ENCODE measurements at regions not wholly inside any gene's neighbourhood (a gene's known extent, or its start where the extent isn't known, plus 50 kb on each side); places are given as distances from the start of the nearest gene placed in this dataset.
"Not testable (repeated sequence)": the region's sequence is repeated elsewhere in the genome, so short reads cannot be mapped to it uniquely, and the experiment has no call there.

- DNase-seq, result peak in 1 of 2 donors; percentile 57
- Histone ChIP-seq H3K27ac (peak overlapping the region; percentile 96), H3K4me1 (peaks cover 72% of the 10 kb centered on the region), H3K9me3 (no peaks in the 10 kb centered on the region), H3K36me3 (ENCODE audit: insufficient read depth in 1 of 2, low read depth in 1 of 2) (no peaks in the 10 kb centered on the region), H3K4me3 (no peak overlapping the region), H3K27me3 (ENCODE audit: insufficient read depth in 3 of 3, low read length in 2 of 3) (no peaks in the 10 kb centered on the region)
- TF ChIP-seq, protein P1, sequence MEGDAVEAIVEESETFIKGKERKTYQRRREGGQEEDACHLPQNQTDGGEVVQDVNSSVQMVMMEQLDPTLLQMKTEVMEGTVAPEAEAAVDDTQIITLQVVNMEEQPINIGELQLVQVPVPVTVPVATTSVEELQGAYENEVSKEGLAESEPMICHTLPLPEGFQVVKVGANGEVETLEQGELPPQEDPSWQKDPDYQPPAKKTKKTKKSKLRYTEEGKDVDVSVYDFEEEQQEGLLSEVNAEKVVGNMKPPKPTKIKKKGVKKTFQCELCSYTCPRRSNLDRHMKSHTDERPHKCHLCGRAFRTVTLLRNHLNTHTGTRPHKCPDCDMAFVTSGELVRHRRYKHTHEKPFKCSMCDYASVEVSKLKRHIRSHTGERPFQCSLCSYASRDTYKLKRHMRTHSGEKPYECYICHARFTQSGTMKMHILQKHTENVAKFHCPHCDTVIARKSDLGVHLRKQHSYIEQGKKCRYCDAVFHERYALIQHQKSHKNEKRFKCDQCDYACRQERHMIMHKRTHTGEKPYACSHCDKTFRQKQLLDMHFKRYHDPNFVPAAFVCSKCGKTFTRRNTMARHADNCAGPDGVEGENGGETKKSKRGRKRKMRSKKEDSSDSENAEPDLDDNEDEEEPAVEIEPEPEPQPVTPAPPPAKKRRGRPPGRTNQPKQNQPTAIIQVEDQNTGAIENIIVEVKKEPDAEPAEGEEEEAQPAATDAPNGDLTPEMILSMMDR (IDR thresholded peaks at IDR 0.05), result no peak
- ATAC-seq, result no peak
- intact Hi-C loops (cut with DNase I), result no loop called here
- 27 to 49% (median 36%) methylated on average over 10 of the region's 10 CpGs for WGBS, 3 donors
Observed at GRCh38 chr20:23141450-23142161, 55.5 kb upstream of the CD93 start.

GRCh38 chr20:23140991-23141390, 54.9 kb upstream of the CD93 start:
- peaks cover 74% of the 10 kb centered on the region for H3K4me1 ChIP-seq
- ATAC-seq (no peak), DNase-seq (peak in 1 of 2 donors; percentile 52)
- TF ChIP-seq, protein P1 (IDR thresholded peaks at IDR 0.05), result no peak
- H3K27me3 ChIP-seq (ENCODE audit: insufficient read depth in 3 of 3, low read length in 2 of 3), result no peaks in the 10 kb centered on the region
- intact Hi-C loops (cut with DNase I), result no loop called here
- H3K9me3 ChIP-seq, result no peaks in the 10 kb centered on the region
- WGBS, 3 donors, result 75 to 83% (median 78%) methylated on average over 5 of the region's 5 CpGs
- H3K27ac ChIP-seq, result peak overlapping the region; percentile 96
- no peaks in the 10 kb centered on the region for H3K36me3 ChIP-seq (ENCODE audit: insufficient read depth in 1 of 2, low read depth in 1 of 2)
- H3K4me3 ChIP-seq, result no peak overlapping the region

DNA sequence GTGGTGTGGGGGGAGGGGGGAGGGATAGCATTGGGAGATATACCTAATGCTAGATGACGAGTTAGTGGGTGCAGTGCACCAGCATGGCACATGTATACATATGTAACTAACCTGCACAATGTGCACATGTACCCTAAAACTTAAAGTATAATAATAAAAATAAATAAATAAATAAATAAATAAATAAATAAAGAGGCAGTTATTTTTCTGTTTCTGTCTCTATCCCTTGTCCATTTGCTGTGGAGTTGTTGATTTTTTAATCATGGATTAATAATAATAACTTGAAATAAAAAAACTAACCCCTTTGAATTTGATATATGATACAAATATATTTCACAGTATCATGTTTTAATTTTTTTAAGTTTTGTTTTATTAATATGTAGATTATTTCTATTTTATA, 53.9 kb upstream of the CD93 start:
- WGBS, 3 donors, result 50 to 64% methylated on average over 1 of the region's 1 CpG; no CpG with 5 or more reads in 1 of the 3 donors
- H3K4me1 ChIP-seq, result peaks cover 71% of the 10 kb centered on the region
- peak overlapping the region; percentile 96 for H3K27ac ChIP-seq

GRCh38 chr20:23139524-23139923, 53.4 kb upstream of the CD93 start:
- H3K27ac ChIP-seq, result peak overlapping the region; percentile 54
- no peaks in the 10 kb centered on the region for H3K36me3 ChIP-seq (ENCODE audit: insufficient read depth in 1 of 2, low read depth in 1 of 2)
- ATAC-seq (no peak), DNase-seq (peak in 1 of 2 donors; percentile 20)
- intact Hi-C loops (cut with DNase I), result loop anchor here in 1 of 2 donors (5.0 kb wide), 1 partner anchor 273 kb away; no protein-coding TSS in a partner anchor
- peaks cover 67% of the 10 kb centered on the region for H3K4me1 ChIP-seq
- H3K4me3 ChIP-seq, result no peak overlapping the region
- no peaks in the 10 kb centered on the region for H3K9me3 ChIP-seq
- TF ChIP-seq, protein P1 (IDR thresholded peaks at IDR 0.05), result no peak
- H3K27me3 ChIP-seq (ENCODE audit: insufficient read depth in 3 of 3, low read length in 2 of 3), result no peaks in the 10 kb centered on the region
- 69 to 82% (median 76%) methylated on average over 8 of the region's 8 CpGs for WGBS, 3 donors

More for the DNA sequence above, 53.9 kb upstream of the CD93 start:
- H3K4me3 ChIP-seq; H3K27me3 ChIP-seq (ENCODE audit: insufficient read depth in 3 of 3, low read length in 2 of 3); DNase-seq; H3K36me3 ChIP-seq (ENCODE audit: insufficient read depth in 1 of 2, low read depth in 1 of 2); H3K9me3 ChIP-seq; ATAC-seq: not testable (repeated sequence)
- intact Hi-C loops (cut with DNase I), result loop anchor here in 1 of 2 donors (5.0 kb wide), 1 partner anchor 272 kb away; no protein-coding TSS in a partner anchor

DNA sequence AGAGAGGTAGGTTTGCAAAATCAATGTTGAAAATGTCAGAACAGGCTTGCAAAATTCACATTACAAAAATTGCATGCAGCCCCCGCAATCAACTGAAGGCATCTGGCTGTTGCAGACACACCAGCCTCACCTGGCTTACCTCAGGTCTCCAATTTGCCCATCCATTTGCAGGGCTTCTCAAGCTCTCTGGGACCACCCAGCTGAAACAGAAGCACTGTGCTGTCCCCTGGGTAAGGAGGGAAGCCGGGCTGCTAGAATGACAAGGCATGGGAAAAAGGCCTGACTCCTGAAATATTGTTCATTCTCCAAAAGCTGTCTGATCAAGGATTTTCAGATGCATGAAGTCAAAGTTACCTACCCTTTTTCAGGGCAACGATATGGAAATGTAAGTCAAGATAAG, 52.6 kb upstream of the CD93 start:
- DNase-seq, result no peak
- 76 to 89% (median 79%) methylated on average over 3 of the region's 3 CpGs for WGBS, 3 donors

More for the DNA sequence above, 52.6 kb upstream of the CD93 start:
- H3K27me3 ChIP-seq (ENCODE audit: insufficient read depth in 3 of 3, low read length in 2 of 3), result no peaks in the 10 kb centered on the region
- H3K9me3 ChIP-seq, result no peaks in the 10 kb centered on the region
- TF ChIP-seq, protein P1 (IDR thresholded peaks at IDR 0.05), result no peak
- H3K27ac ChIP-seq, result peak overlapping the region; percentile 54
- H3K4me1 ChIP-seq, result peaks cover 60% of the 10 kb centered on the region
- no peaks in the 10 kb centered on the region for H3K36me3 ChIP-seq (ENCODE audit: insufficient read depth in 1 of 2, low read depth in 1 of 2)
- ATAC-seq, result no peak
- intact Hi-C loops (cut with DNase I), result loop anchor here in 1 of 2 donors (5.0 kb wide), 1 partner anchor 274 kb away; no protein-coding TSS in a partner anchor
- H3K4me3 ChIP-seq, result no peak overlapping the region
